HUES6 (cell line): ENCODE measurements at regions not wholly inside any gene's neighbourhood (a gene's known extent, or its start where the extent isn't known, plus 50 kb on each side); places are given as distances from the start of the nearest gene placed in this dataset.
A peak's percentile ranks its signal among the peaks of the same experiment; 100 is the strongest.
"Not testable (repeated sequence)": the region's sequence is repeated elsewhere in the genome, so short reads cannot be mapped to it uniquely, and the experiment has no call there.

Experiments used
- H3K27ac ChIP-seq: 2 replicates; pipeline ENCODE4 v1.7.0; 2013; ENCODE audit warnings: low read depth, mild to moderate bottlenecking, low read length, inconsistent platforms
- H3K27me3 ChIP-seq: 2 replicates; pipeline ENCODE4 v1.6.1; 2013; ENCODE audit warnings: low read length; ENCODE audit not compliant: control insufficient read depth, insufficient read depth
- H3K36me3 ChIP-seq: 2 replicates; pipeline ENCODE4 v1.6.1; 2013; ENCODE audit warnings: low read length; ENCODE audit not compliant: control insufficient read depth, insufficient read depth
- H3K4me1 ChIP-seq: 2 replicates; pipeline ENCODE4 v1.6.1; 2013; ENCODE audit warnings: low read length; ENCODE audit not compliant: control insufficient read depth, insufficient read depth
- H3K4me3 ChIP-seq: 2 replicates; pipeline ENCODE4 v1.5.1; 2013; ENCODE audit warnings: low read depth, low read length
- H3K9ac ChIP-seq: one replicate; pipeline ENCODE4 v1.6.1; 2013; ENCODE audit warnings: mild to moderate bottlenecking, low read length
- H3K9me3 ChIP-seq: 2 replicates; pipeline ENCODE4 v1.6.1; 2013; ENCODE audit warnings: low read depth, low read length; ENCODE audit not compliant: control insufficient read depth, insufficient read depth

- Histone ChIP-seq H3K4me3 (no peak overlapping the region), H3K9me3 (no peaks in the 10 kb centered on the region), H3K4me1 (no peaks in the 10 kb centered on the region), H3K27me3 (no peaks in the 10 kb centered on the region), H3K9ac (no peak overlapping the region), H3K27ac (no peak overlapping the region), H3K36me3 (no peaks in the 10 kb centered on the region)
Measured at GRCh38 chr16:66091471-66091891, 275.0 kb upstream of the CDH5 start.

- Histone ChIP-seq H3K27me3 (no peaks in the 10 kb centered on the region), H3K4me1 (no peaks in the 10 kb centered on the region)
Measured at GRCh38 chr16:66088681-66089080, 277.8 kb upstream of the CDH5 start.

GRCh38 chr16:66087308-66087707 is 279.2 kb upstream of the CDH5 start:
- Histone ChIP-seq H3K4me3 (no peak overlapping the region), H3K27ac (no peak overlapping the region), H3K9me3 (no peaks in the 10 kb centered on the region), H3K27me3 (no peaks in the 10 kb centered on the region), H3K36me3 (no peaks in the 10 kb centered on the region), H3K9ac (no peak overlapping the region), H3K4me1 (peaks cover 2% of the 10 kb centered on the region; the same call in 1 of the 2 replicates)

More at GRCh38 chr16:66088681-66089080, 277.8 kb upstream of the CDH5 start:
- Histone ChIP-seq H3K4me3 (no peak overlapping the region), H3K36me3 (no peaks in the 10 kb centered on the region), H3K9me3 (no peaks in the 10 kb centered on the region), H3K27ac (no peak overlapping the region), H3K9ac (no peak overlapping the region)

DNA sequence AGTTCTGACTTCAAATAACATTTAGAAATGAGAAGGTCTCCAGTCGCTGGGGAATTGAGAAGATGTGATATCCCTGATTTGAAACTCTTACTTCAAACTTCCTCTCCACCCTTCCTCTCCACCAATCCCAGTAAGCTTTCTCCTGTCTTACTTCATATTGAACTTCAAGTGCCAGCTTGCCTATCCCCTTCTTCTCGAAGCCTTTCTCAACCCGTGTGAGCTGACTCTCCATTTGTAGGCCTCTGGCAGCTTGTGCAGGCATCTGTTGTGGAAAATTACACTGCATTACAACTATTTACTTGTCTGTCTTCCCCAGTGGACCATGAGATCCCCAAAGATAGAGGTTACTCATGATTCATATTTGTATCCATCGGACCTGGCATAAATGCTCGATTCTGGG is 280.8 kb upstream of the CDH5 start:
- Histone ChIP-seq H3K4me3 (no peak overlapping the region), H3K36me3 (no peaks in the 10 kb centered on the region), H3K9ac (no peak overlapping the region), H3K27me3 (no peaks in the 10 kb centered on the region), H3K9me3 (no peaks in the 10 kb centered on the region), H3K27ac (no peak overlapping the region), H3K4me1 (peaks cover 12% of the 10 kb centered on the region; the same call in 1 of the 2 replicates)

- not testable (repeated sequence) for H3K4me3 ChIP-seq, H3K9ac ChIP-seq, H3K9me3 ChIP-seq, H3K36me3 ChIP-seq, H3K27me3 ChIP-seq, H3K27ac ChIP-seq
- peaks cover 12% of the 10 kb centered on the region; the same call in 1 of the 2 replicates for H3K4me1 ChIP-seq
Measured at GRCh38 chr16:66084731-66085130, 281.8 kb upstream of the CDH5 start.

GRCh38 chr16:66084306-66084705 is 282.2 kb upstream of the CDH5 start:
- peaks cover 12% of the 10 kb centered on the region; the same call in 1 of the 2 replicates for H3K4me1 ChIP-seq
- no peak overlapping the region for H3K4me3 ChIP-seq
- no peak overlapping the region for H3K9ac ChIP-seq
- no peaks in the 10 kb centered on the region for H3K27me3 ChIP-seq
- H3K27ac ChIP-seq = no peak overlapping the region
- no peaks in the 10 kb centered on the region for H3K9me3 ChIP-seq
- no peaks in the 10 kb centered on the region for H3K36me3 ChIP-seq

DNA sequence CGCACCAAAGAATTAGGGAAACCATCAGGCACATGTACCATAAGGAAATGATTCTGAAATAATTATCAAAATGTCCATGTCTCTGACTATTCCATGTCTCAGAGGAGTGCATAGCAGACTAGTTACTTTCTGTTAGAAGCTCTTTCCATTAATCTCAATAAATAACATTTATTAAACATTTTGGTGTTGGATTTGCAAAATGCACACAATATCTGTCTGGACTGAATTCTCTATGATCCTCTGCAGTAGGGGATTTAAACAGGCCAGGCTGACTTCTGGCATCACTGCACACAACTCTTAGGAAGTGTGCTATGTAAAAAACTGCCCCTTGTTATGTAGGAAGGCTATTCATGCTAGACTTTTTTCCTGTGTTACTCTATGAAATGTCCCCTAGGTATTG is 283.3 kb upstream of the CDH5 start:
- no peak overlapping the region for H3K4me3 ChIP-seq
- H3K36me3 ChIP-seq = no peaks in the 10 kb centered on the region
- no peaks in the 10 kb centered on the region for H3K27me3 ChIP-seq
- no peaks in the 10 kb centered on the region for H3K9me3 ChIP-seq
- H3K9ac ChIP-seq = no peak overlapping the region
- H3K27ac ChIP-seq = no peak overlapping the region
- H3K4me1 ChIP-seq = peaks cover 12% of the 10 kb centered on the region; the same call in 1 of the 2 replicates

- no peaks in the 10 kb centered on the region for H3K9me3 ChIP-seq
- H3K4me1 ChIP-seq = peaks cover 12% of the 10 kb centered on the region; the same call in 1 of the 2 replicates
- no peak overlapping the region for H3K4me3 ChIP-seq
- no peaks in the 10 kb centered on the region for H3K36me3 ChIP-seq
- H3K9ac ChIP-seq = no peak overlapping the region
- peak overlapping the region; percentile 27; the same call in 1 of the 2 replicates for H3K27ac ChIP-seq
- H3K27me3 ChIP-seq = no peaks in the 10 kb centered on the region
Measured at GRCh38 chr16:66082424-66082823, 284.1 kb upstream of the CDH5 start.

GRCh38 chr16:66081775-66082366 is 284.6 kb upstream of the CDH5 start:
- H3K9ac ChIP-seq = peak overlapping the region; percentile 7
- no peaks in the 10 kb centered on the region for H3K27me3 ChIP-seq
- peak overlapping the region; percentile 27; the same call in 1 of the 2 replicates for H3K27ac ChIP-seq
- no peak overlapping the region for H3K4me3 ChIP-seq
- no peaks in the 10 kb centered on the region for H3K36me3 ChIP-seq
- H3K4me1 ChIP-seq = peaks cover 12% of the 10 kb centered on the region; the same call in 1 of the 2 replicates
- H3K9me3 ChIP-seq = no peaks in the 10 kb centered on the region

DNA sequence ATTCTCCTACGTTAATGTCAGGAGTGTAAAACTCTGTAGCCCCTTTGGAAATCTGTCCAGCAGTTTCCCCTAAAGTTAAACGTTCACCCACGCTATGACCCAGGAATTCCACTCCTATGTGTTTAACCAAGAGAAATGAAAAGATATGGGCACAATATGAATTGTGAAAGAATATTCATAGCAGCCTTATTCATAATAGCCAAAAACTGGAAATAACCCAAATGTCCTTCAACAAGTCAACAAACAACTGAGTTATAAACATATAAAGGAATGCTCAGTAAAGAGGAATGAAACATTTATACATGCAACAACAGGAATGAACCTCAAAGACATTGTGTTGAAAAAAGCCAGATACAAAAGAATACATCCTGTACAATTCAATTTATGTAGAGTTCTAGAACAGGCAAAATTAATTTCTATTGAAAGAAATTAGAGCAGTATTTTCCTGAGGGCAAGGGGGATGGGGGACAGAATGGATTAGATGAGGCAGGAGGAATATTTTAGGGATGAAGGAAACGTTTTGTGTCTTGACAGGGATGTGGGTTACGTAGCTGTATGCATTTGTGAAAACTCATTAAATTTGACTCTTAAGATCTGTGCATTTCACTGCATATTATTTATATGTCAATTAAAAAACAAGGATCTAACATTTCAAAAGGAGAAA is 286.7 kb upstream of the CDH5 start:
- no peaks in the 10 kb centered on the region for H3K27me3 ChIP-seq
- no peaks in the 10 kb centered on the region for H3K9me3 ChIP-seq
- H3K27ac ChIP-seq = no peak overlapping the region
- no peak overlapping the region for H3K4me3 ChIP-seq
- no peaks in the 10 kb centered on the region for H3K36me3 ChIP-seq
- H3K9ac ChIP-seq = no peak overlapping the region
- H3K4me1 ChIP-seq = peaks cover 12% of the 10 kb centered on the region; the same call in 1 of the 2 replicates

DNA sequence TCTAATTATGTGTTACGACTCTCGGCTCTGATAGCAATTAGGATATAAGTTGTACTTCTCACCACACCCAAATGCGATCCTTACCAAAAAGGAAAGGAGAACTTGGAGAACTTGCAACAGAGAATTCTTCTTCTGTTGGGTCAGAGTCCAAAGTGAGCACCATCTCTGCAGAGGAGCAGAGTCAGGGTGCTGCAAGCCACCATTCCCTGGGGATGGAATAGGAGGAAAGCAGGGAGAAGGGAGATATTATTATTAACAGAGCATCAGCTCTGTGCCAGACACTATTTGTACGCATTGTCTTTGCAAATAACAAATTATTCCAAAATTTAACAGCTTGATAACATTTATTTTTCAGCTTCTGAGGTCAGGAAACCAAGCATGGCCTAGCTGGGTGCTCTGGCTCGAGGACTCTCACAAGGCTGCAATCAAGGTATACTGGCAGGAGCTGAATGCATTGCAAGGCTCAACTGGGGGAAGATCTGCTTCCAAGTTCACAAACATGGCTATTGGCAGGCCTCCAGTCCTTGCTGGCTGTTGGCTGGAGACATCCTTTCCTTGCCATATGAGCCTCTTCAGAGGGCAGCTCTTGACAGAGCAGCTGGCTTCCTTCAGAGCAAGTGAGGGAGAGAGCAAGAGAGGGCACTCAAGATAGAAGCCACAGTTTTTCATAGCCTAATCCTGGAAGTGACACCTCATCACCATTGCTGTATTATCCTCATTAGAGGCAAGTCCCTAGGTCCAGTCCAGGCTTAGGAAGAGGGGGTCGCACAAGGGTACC is 296.2 kb upstream of the CDH5 start:
- no peaks in the 10 kb centered on the region for H3K36me3 ChIP-seq
- H3K27ac ChIP-seq = no peak overlapping the region
- H3K27me3 ChIP-seq = no peaks in the 10 kb centered on the region

More for the DNA sequence above, 296.2 kb upstream of the CDH5 start:
- Histone ChIP-seq H3K9me3 (no peaks in the 10 kb centered on the region), H3K9ac (no peak overlapping the region), H3K4me3 (no peak overlapping the region), H3K4me1 (0 out of 2 replicates have a peak, but pooled peaks cover 3% of the 10 kb centered on the region)
